Stimulated activated naive B cell treated with anti-CD40 and anti-IgM and Interleukin-4, amounts not matched to agents 10 μg/mL and 1 μg/mL and 100 μg/mL, for 72 hours (primary cell): ENCODE measurements at regions not wholly inside any gene's neighbourhood (a gene's known extent, or its start where the extent isn't known, plus 50 kb on each side); places are given as distances from the start of the nearest gene placed in this dataset.

Experiments
- ATAC-seq, 2 donors: fragments of 150-1000 bp; cut with Tn5 transposase; replicated peaks; 2 replicates each; pipeline ENCODE4 v1.10.0; 2021; ENCODE audit warnings: moderate library complexity in 1 of 2
- DNase-seq: peaks from one replicate; pipeline ENCODE4 v3.0.0; 2021
- H3K27ac Mint-ChIP-seq: one replicate; pipeline ENCODE4 v1.8.0; 2022; ENCODE audit warnings: mild to moderate bottlenecking, mixed read lengths
- H3K27me3 Mint-ChIP-seq, 2 donors: one replicate each; pipeline ENCODE4 v1.8.0; 2022; ENCODE audit warnings: mixed read lengths in 2 of 2
- H3K36me3 Mint-ChIP-seq, 2 donors: one replicate each; pipeline ENCODE4 v1.8.0; 2022; ENCODE audit warnings: mixed read lengths in 2 of 2, mild to moderate bottlenecking in 1 of 2
- H3K4me1 Mint-ChIP-seq, 2 donors: one replicate each; pipeline ENCODE4 v1.8.0; 2022; ENCODE audit warnings: mixed read lengths in 2 of 2, mild to moderate bottlenecking in 1 of 2
- H3K4me3 Mint-ChIP-seq, 2 donors: one replicate each; pipeline ENCODE4 v1.8.0; 2022; ENCODE audit warnings: mild to moderate bottlenecking in 2 of 2, mixed read lengths in 2 of 2, moderate library complexity in 1 of 2
- H3K9me3 Mint-ChIP-seq, 2 donors: one replicate each; pipeline ENCODE4 v1.8.0; 2022; ENCODE audit warnings: mixed read lengths in 2 of 2, mild to moderate bottlenecking in 1 of 2

DNA sequence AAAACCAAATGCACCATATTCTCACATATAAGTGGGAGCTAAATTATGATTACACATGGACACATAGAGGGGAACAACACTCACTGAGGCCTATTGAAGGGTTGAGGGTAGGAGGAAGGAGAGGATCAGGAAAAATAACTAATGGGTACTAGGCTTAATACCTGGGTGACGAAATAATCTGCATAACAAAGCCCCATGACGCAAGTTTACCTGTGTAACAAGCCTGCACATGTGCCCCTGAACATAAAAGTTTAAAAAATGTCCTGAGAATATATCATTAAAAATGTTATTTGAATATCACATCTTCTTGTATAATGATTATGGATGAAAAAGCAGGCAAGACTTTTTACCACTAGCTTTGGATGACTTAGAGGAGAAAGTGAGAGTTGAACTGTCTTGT is 138.0 kb upstream of the NOVA1 start:
- no peak for DNase-seq
- H3K27ac Mint-ChIP-seq, result no peak overlapping the region
- no peaks in the 10 kb centered on the region for H3K36me3 Mint-ChIP-seq
- H3K27me3 Mint-ChIP-seq, result no peaks in the 10 kb centered on the region
- no peak overlapping the region for H3K4me3 Mint-ChIP-seq
- H3K9me3 Mint-ChIP-seq, result no peaks in the 10 kb centered on the region
- no peaks in the 10 kb centered on the region for H3K4me1 Mint-ChIP-seq
- ATAC-seq, result no peak

DNA sequence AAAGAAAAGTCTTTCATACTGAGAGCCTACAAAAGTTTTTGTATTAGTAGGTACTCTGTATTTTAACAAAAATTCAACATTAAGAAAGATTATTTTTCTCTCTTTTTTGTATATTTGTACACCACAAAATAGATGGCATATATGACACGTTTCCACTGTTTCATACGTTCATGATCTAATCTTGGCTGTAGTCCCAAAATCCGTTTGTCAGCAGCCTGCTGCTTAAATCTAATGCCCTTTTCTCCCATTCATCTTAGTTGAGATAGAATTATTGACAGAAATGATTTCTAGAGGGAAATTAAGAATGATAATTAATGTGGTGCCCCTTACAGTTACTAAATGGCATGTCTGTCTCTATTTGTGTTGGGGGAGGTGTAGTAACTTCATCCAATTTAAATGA is 140.7 kb upstream of the NOVA1 start:
- no peaks in the 10 kb centered on the region for H3K36me3 Mint-ChIP-seq
- ATAC-seq (no peak), DNase-seq (no peak)
- no peaks in the 10 kb centered on the region for H3K4me1 Mint-ChIP-seq
- no peak overlapping the region for H3K27ac Mint-ChIP-seq
- no peak overlapping the region for H3K4me3 Mint-ChIP-seq
- peaks cover 0 to 2% of the 10 kb centered on the region in 2 donors for H3K9me3 Mint-ChIP-seq
- no peaks in the 10 kb centered on the region for H3K27me3 Mint-ChIP-seq

DNA sequence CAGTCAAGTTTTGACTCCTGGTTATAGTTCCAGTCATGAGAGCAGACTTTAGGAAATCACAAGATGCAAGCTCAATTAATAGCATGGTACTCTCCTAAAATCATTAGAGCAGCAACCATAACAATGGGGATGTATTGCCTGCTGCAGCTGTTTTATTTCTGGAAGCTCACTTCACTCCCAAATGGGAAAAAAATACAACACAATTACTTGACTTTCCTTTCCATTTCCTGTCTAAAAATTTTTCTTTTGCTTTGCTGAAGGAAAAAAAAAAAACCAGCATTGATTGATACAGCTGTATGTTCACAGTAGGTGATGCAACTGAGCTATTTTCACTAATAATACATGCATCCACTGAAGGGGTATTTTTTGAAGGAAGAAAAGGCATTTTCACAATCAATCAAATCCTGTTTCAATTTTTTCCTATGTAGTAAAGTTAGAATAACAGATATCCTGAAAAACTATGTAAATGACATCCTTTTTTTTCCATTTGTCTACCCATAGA is 143.9 kb upstream of the NOVA1 start:
- Mint-ChIP-seq H3K4me3 (no peak overlapping the region), H3K27ac (no peak overlapping the region), H3K9me3 (peaks cover 0 to 2% of the 10 kb centered on the region in 2 donors), H3K36me3 (no peaks in the 10 kb centered on the region), H3K27me3 (no peaks in the 10 kb centered on the region), H3K4me1 (no peaks in the 10 kb centered on the region)
- DNase-seq, result no peak
- ATAC-seq, result no peak

DNA sequence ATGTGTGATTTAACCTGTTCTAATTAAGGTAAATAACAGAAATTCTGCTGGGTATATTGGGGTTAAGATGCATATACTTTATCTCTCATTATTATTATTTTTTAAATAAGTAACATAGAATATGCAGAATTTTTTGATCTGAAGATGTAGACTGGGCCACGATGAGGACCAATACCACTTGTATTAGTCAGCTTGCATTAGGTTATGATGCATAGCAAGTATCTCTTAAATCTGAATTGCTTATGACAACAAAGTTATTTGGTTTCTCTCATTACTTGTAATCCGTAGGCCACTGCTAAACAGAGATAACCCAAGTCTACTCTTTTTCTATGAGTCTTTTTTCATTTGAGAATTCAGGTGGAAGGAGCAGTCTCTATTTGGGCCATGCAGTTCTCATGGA is 145.5 kb upstream of the NOVA1 start:
- Mint-ChIP-seq H3K9me3 (peaks cover 0 to 4% of the 10 kb centered on the region in 2 donors), H3K4me3 (no peak overlapping the region), H3K4me1 (no peaks in the 10 kb centered on the region), H3K27ac (no peak overlapping the region), H3K27me3 (no peaks in the 10 kb centered on the region), H3K36me3 (no peaks in the 10 kb centered on the region)
- DNase-seq (no peak), ATAC-seq (no peak)

DNA sequence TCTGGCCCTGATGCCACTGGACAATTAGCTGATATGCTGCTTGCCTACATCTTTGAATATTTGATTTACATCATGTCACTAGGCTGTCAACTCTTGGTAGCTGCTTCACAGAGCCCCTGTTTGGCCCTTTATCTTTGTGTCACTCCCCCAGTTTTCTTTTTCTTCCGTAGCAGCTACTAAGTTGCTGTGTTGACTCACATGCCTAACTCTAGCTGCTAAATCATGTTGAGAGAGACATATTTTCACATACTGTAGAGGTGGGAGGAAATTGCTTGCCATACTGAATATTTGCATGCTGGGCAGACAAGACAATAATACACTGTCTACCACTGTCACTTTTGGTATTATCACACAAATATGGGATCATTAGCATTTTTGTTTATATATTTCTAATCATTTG is 147.1 kb upstream of the NOVA1 start:
- Mint-ChIP-seq H3K27me3 (no peaks in the 10 kb centered on the region), H3K4me1 (no peaks in the 10 kb centered on the region), H3K9me3 (peaks cover 0 to 4% of the 10 kb centered on the region in 2 donors), H3K4me3 (no peak overlapping the region), H3K36me3 (no peaks in the 10 kb centered on the region), H3K27ac (no peak overlapping the region)
- no peak for ATAC-seq
- no peak for DNase-seq

DNA sequence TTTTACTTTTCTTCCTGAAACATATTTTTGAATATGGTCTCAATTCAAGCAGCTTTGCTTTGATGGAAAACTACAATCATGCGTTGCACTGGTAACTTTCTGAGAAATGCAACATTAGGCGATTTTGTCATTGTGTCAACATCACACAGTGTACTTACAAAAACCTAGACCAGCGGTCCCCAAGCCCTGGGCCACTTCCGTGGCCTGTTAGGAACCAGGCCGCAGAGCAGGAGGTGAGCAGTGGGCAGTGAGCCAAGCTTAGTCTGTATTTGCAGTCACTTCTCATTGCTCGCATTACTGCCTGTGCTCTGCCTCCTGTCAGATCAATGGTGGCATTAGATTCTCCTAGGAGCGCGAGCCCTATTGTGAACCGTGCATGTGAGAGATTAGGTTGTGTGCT is 163.7 kb upstream of the NOVA1 start:
- Mint-ChIP-seq H3K36me3 (no peaks in the 10 kb centered on the region), H3K4me1 (no peaks in the 10 kb centered on the region), H3K27me3 (no peaks in the 10 kb centered on the region), H3K9me3 (no peaks in the 10 kb centered on the region), H3K27ac (no peak overlapping the region), H3K4me3 (no peak overlapping the region)
- ATAC-seq (no peak), DNase-seq (no peak)

DNA sequence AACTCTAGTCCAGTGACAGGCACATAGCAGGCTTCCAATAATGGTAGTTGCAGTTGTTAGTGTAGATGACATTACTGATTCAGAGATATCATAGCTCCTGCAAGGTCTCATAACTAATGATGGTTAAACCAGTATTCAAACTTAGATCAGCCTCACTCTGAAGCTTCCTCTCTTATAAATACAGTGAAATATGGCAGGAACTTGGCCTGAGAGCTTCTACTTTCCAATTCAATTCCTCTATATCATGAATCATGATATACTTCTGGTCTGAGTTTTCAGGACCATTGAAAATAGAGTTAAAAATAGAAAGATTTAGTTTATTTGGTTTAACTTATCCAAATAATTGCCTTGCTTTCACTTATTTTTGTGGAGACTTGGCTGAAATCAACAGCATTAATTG is 167.5 kb upstream of the NOVA1 start:
- Mint-ChIP-seq H3K4me1 (no peaks in the 10 kb centered on the region), H3K27me3 (no peaks in the 10 kb centered on the region), H3K36me3 (no peaks in the 10 kb centered on the region), H3K9me3 (no peaks in the 10 kb centered on the region), H3K27ac (no peak overlapping the region), H3K4me3 (no peak overlapping the region)
- ATAC-seq (no peak), DNase-seq (no peak)

DNA sequence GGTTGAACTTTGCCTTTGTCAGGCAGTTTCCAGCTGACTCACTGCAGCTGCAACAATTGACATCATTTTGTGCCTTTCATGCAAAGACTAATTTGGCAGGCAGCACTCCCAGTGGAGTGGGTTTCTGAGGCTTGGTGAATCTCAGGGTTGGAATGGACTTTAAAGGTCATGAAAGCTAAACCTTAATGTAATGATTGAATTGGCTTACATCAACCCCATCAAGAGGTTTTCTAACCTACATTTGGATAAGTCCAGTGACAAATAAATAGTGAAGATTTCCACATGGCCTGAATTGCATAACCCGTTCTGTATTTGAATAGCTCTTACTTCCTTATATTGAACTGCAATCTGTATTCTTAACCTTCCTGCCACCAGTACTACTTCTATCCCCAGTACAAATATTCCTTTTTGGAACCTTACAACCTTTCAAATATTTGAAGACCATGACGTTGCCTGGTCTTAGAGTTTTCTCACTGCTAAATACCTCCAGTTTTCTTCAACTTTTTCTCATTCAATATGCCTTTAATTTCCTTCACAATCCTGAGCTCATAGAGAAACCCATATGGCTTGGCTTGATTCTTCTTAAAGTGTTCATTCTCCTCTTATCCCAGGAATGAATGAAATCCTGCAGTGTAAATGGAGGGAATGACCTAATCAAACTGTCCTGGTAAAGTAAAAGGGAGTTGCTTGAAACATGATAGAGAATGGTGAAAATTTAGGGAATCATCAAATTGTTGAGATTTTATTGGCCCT is 168.1 kb upstream of the NOVA1 start:
- no peak for ATAC-seq
- no peaks in the 10 kb centered on the region for H3K27me3 Mint-ChIP-seq
- no peaks in the 10 kb centered on the region for H3K9me3 Mint-ChIP-seq
- H3K4me1 Mint-ChIP-seq, result no peaks in the 10 kb centered on the region
- no peak overlapping the region for H3K27ac Mint-ChIP-seq
- H3K36me3 Mint-ChIP-seq, result no peaks in the 10 kb centered on the region
- no peak for DNase-seq
- H3K4me3 Mint-ChIP-seq, result no peak overlapping the region

DNA sequence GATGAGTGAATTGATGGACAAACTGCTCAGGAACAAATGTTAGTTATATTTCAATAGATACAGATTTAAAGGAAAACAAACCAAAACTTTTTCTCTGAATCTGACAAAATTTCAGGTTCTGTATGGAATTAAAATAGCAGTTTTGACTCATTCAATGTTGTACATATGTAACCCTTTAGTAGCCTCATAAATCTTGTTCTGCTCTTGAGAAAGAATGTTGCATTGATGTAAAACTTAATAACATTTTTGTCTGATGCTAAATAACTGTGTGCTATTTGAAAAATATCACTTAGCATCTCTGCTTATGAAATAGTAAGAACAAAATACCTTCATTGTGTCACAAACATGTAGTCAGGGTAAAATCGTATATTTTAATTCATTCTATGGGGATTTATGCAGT is 168.9 kb upstream of the NOVA1 start:
- Mint-ChIP-seq H3K4me3 (no peak overlapping the region), H3K27me3 (no peaks in the 10 kb centered on the region), H3K4me1 (no peaks in the 10 kb centered on the region), H3K9me3 (no peaks in the 10 kb centered on the region), H3K36me3 (no peaks in the 10 kb centered on the region), H3K27ac (no peak overlapping the region)
- DNase-seq (no peak), ATAC-seq (no peak)

DNA sequence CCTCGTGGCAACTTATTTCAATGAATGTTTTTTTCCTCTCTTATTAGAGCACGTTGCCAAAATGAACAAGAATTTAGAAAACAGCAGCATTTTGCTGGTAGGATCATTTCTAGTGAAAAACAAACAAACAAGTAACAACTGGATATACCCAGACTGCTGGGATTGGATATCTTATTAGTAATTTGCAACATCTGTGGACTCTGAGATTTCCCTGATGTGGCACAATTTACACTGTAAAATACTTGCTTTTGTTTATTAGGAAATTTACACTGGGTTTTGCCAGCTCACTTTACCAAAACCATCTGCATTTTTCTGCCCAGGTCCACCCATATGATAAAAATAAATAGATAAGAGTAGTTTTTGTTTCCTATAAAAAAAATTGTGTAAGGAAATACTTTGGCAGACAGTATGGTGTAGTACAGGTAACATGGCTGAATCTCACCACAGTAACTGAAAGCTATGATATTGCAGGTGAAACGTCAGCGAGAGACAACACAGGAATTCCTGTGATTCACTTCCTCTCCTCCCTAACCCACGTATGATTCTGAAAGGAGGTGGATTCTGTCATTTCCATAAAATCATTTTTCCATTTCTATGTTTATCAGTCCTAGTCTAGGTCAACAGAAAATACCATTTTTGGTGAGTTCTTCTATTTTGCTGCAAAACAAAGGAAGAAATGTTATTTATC is 176.2 kb upstream of the NOVA1 start:
- no peaks in the 10 kb centered on the region for H3K36me3 Mint-ChIP-seq
- no peaks in the 10 kb centered on the region for H3K4me1 Mint-ChIP-seq
- ATAC-seq, result no peak
- no peak for DNase-seq
- H3K27me3 Mint-ChIP-seq, result no peaks in the 10 kb centered on the region
- H3K9me3 Mint-ChIP-seq, result peaks cover 0 to 3% of the 10 kb centered on the region in 2 donors
- no peak overlapping the region for H3K4me3 Mint-ChIP-seq
- H3K27ac Mint-ChIP-seq, result no peak overlapping the region

DNA sequence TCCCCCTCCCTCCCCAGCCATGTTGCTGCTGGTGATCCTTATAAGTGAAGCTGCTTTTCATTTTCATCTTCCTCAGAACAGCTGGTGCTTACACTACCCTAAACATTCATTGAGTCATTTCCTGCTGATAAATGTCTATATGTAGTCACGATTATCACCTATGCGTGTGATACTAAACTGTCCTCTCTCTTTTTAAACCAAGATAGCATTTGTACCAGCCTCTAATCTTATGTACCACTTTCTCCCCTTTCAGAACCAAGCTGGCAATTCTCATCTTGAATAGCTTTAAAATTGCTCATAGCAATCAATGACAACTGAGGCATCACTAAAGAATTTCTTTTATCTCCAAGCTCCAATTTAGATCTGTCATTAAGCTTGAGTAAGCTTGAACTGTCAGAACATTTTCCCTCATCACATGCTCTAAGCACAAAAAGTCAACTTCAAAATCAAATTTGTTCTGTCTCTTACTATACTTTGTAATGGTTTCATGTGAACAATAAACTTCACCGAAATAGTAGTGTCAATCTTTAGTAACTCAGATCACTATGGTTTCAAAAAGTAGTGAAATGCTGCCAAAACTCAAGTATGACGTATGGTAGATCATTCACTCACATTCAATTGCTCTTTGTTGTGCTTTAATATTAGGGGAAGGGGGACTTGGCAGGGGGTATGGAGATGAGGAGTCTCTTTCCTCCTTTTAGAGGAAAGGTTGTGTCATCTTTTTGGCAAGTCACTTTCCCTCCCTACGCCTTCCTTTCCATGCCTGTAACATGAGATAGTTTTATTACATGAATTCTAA is 178.1 kb upstream of the NOVA1 start:
- Mint-ChIP-seq H3K9me3 (peaks cover 0 to 3% of the 10 kb centered on the region in 2 donors), H3K27me3 (no peaks in the 10 kb centered on the region), H3K36me3 (no peaks in the 10 kb centered on the region), H3K4me3 (no peak overlapping the region), H3K27ac (no peak overlapping the region), H3K4me1 (no peaks in the 10 kb centered on the region)
- ATAC-seq, result no peak
- no peak for DNase-seq

DNA sequence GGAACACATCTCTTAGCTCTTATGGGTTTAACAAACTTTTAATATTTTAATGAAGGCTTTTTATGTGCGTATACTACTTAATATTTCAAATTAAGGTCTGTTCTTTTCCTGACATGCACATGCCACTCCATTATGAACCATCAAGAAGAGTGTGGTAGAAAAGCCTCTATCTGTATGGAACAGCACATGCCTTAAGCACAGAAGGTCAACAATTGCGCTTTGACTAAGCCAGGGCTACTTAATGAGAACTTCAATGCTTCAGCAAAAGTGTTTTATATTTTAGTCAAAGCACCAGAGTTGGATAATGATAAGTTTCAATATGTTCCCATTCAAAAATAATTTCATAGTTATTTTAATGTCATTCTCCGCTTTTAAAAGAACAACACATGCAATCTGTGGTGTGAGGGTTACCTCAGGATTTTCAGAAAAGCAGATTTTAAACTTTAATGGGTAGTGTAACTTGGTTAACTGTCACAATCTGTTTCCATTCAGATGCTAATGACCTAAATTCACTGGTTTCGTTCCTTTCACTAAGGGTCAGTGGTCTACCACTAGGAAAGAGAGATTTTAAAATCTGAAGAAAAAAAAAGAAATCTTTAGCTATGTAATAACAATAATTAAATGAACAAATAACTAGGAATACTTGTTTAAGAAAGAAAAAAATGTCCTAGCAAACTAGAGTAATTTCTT is 193.4 kb upstream of the NOVA1 start:
- no peak overlapping the region for H3K4me3 Mint-ChIP-seq
- H3K27me3 Mint-ChIP-seq, result no peaks in the 10 kb centered on the region
- no peak overlapping the region for H3K27ac Mint-ChIP-seq
- no peaks in the 10 kb centered on the region for H3K36me3 Mint-ChIP-seq
- no peak for ATAC-seq
- no peaks in the 10 kb centered on the region for H3K4me1 Mint-ChIP-seq
- peaks cover 2 to 9% of the 10 kb centered on the region in 2 donors for H3K9me3 Mint-ChIP-seq
- no peak for DNase-seq

DNA sequence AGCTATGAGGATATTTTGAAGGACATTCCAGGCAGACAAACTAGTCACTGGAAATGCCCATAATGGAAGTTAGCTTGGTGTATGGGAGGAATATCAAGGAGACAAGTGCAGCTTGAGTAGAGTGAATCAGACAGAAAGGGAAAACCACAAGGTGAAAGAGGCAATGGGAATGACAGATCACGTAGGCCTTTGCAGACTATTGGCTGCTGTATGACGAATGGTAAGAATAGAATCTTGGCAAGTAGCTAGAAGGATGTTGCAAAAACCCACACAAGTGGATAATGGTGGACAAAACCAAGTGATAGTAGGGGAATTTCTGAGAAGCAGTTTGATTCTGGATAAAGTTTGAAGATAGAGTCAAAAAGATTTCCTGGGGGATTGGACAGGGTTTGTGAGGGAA is 196.9 kb upstream of the NOVA1 start:
- no peaks in the 10 kb centered on the region for H3K27me3 Mint-ChIP-seq
- peaks cover 5 to 9% of the 10 kb centered on the region in 2 donors for H3K9me3 Mint-ChIP-seq
- DNase-seq (no peak), ATAC-seq (no peak)
- H3K36me3 Mint-ChIP-seq, result no peaks in the 10 kb centered on the region
- no peak overlapping the region for H3K27ac Mint-ChIP-seq
- H3K4me1 Mint-ChIP-seq, result no peaks in the 10 kb centered on the region
- H3K4me3 Mint-ChIP-seq, result no peak overlapping the region

DNA sequence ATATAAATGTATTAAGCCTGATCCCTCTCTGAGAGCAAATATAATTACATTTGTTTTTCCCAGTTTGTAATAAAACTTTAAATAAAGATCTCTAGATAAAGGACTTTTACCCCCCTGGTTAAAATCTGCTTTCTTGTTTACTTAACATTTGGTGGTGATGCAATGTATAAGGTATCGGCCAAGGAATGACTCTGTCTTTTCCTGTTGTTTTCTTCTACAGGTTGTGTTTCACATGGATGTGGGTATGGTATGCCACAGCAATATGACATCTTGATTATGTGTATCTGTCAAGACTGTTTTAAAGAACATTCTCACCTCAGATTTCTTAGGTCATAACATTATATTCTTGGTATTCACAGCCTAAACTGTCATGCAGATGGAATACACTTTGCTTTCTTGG is 210.6 kb upstream of the NOVA1 start:
- no peak overlapping the region for H3K27ac Mint-ChIP-seq
- no peak overlapping the region for H3K4me3 Mint-ChIP-seq
- no peaks in the 10 kb centered on the region for H3K4me1 Mint-ChIP-seq
- H3K36me3 Mint-ChIP-seq, result no peaks in the 10 kb centered on the region
- DNase-seq (no peak), ATAC-seq (no peak)
- peaks cover 12 to 15% of the 10 kb centered on the region in 2 donors for H3K9me3 Mint-ChIP-seq
- no peaks in the 10 kb centered on the region for H3K27me3 Mint-ChIP-seq
